GM23248 (cell line): ENCODE measurements at regions not wholly inside any gene's neighbourhood (a gene's known extent, or its start where the extent isn't known, plus 50 kb on each side); places are given as distances from the start of the nearest gene placed in this dataset.

Experiments
- EZH2 ChIP-seq: fragments of 200-600 bp; sonication (generic); IDR thresholded peaks from 2 replicates; pipeline ENCODE4 v1.6.1; 2018; ENCODE audit warnings: antibody characterized with exemption, mild to moderate bottlenecking; ENCODE audit not compliant: insufficient read depth, poor library complexity, severe bottlenecking
- EZH2phosphoT487 ChIP-seq: fragments of 200-600 bp; sonication (generic); IDR thresholded peaks from 2 replicates; pipeline ENCODE4 v1.6.1; 2018; ENCODE audit warnings: antibody characterized with exemption, moderate library complexity, mild to moderate bottlenecking, low read depth; ENCODE audit not compliant: insufficient read depth

GRCh38 chr20:57102566-57102965 lies 163.9 kb downstream of the BMP7 start:
- TF ChIP-seq EZH2 (no peak), EZH2phosphoT487 (no peak)
